Stimulated activated CD4-positive, alpha-beta T cell treated with anti-CD3 and anti-CD28 coated beads, Interleukin-1b, Interleukin-23, amount 100 ng/mL, for 1 hour (primary cell): ENCODE measurements at regions not wholly inside any gene's neighbourhood (a gene's known extent, or its start where the extent isn't known, plus 50 kb on each side); places are given as distances from the start of the nearest gene placed in this dataset.

ENCODE experiments used
- DNase-seq, 2 donors: peaks; one replicate each; pipeline ENCODE4 v3.0.0-alpha.2; 2020; ENCODE audit warnings: low read depth in 2 of 2

- DNase-seq, result no peak
Observed at GRCh38 chr4:149928507-149928906, 112.9 kb upstream of the IQCM start.

GRCh38 chr4:149931431-149931830 is 115.8 kb upstream of the IQCM start:
- DNase-seq, result no peak

- DNase-seq, result no peak
Observed at GRCh38 chr4:149932188-149932587, 116.5 kb upstream of the IQCM start.

- no peak for DNase-seq
Observed at GRCh38 chr4:149933120-149933519, 117.5 kb upstream of the IQCM start.

- no peak for DNase-seq
Observed at GRCh38 chr4:149933883-149934282, 118.2 kb upstream of the IQCM start.

GRCh38 chr4:149949381-149949780 is 128.9 kb upstream of the DCLK2 start:
- DNase-seq, result no peak

GRCh38 chr4:149951152-149951900 is 126.9 kb upstream of the DCLK2 start:
- no peak for DNase-seq

- DNase-seq, result no peak
Observed at GRCh38 chr4:149952101-149952500, 126.1 kb upstream of the DCLK2 start.

- DNase-seq, result no peak
Observed at GRCh38 chr4:149952716-149953115, 125.5 kb upstream of the DCLK2 start.

DNA sequence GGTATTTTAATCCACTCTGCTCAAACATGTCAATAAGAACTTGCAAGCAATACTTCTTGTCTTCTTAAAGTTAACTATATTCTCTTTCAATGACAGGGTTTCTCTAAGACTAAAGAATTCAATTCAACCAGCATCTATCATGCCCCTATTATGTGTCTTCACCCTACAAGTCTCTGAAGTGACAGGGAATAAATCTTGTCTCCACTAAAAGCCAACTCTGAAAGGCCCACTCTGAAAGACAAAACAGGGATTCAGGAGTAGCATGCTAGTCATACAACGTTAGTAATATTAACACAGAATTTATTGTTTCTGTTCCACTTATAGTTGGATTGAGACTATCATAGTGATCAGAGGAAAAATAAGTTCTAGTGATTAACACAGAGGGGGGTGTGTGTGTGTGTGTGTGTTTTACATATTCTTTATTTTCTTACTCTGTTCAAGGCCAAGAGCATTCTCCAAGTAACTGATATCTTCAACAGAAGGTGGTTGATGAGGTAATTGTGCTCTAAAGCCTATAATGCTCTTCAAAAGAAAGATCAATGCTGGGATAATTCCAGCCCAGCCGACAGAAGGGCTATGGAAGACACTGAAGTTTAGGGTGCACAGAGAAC is 122.4 kb upstream of the DCLK2 start:
- no peak for DNase-seq

GRCh38 chr4:149956678-149957077 is 121.6 kb upstream of the DCLK2 start:
- no peak for DNase-seq

DNA sequence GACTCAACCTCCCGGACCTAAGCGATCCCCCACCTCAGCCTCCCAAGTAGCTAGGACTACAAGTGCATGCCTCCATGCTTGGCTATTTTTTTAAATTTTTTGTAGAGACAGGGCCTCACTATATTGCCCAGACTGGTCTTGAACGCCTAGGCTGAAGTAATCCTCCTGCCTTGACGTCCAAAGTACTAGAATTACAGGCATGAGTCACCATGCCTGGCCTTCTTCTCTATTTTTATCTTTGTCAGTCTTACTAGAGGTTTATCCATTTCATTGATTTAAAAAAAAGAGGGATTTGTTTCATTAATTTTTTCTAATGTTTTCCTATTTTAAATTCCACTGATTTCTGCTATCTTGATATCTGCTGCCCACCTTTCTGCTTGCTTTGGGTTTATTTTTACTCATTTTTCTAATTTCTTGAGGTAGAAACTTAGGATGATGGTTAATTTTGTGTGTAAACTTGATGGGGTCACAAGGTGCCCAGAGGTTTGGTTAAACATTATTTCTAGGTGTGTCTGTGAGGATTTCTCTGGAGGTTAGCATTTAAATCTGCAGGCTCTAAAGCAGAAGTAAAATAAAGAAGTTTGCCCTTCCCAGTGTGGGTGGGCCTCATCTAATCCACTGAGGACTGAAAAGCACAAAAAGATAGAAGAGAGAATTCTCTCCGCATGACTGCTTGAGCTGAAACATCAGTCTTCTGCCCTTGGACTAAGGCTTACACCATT is 116.2 kb upstream of the DCLK2 start:
- DNase-seq, result no peak

GRCh38 chr4:149964001-149964796 is 114.0 kb upstream of the DCLK2 start:
- no peak for DNase-seq

DNA sequence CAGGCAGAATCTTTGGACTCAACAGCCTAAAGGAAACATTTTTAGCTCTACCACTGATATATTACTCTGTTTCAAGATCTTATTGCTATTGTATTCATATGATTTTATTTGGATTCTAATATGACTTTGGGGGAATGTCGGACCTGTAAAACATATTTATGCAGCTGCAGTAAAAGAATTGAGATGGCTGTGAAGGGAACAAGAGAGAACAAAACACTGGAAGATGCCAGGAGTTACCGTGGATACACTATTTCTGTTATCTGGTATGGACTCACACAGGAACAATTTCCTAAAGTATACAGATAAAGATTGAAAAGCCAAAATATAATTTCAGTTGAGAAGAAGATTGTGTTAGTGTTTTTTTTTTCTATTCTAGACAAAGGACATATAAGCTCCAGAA is 113.0 kb upstream of the DCLK2 start:
- DNase-seq, result no peak

DNA sequence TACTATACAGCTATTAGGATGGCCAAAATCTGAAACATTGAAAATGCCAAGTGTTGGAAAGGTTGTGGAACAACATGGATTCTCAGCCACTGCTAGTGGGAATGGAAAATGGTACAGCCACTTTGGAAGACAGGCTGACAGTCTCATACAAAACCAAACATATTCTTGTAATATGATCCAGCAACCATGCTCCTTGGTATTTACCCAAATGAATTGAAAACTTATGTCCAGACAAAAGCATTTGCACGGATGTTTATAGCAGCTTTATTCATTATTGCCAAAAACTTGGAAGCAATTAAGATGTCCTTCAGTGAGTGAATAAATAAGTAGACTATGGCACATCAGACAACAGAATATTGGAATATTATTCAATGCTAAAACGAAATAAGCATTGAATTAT is 105.8 kb upstream of the DCLK2 start:
- DNase-seq, result no peak

GRCh38 chr4:149973181-149973580 is 105.1 kb upstream of the DCLK2 start:
- DNase-seq, result no peak

- DNase-seq, result no peak
Observed at GRCh38 chr4:149975172-149975571, 103.1 kb upstream of the DCLK2 start.

DNA sequence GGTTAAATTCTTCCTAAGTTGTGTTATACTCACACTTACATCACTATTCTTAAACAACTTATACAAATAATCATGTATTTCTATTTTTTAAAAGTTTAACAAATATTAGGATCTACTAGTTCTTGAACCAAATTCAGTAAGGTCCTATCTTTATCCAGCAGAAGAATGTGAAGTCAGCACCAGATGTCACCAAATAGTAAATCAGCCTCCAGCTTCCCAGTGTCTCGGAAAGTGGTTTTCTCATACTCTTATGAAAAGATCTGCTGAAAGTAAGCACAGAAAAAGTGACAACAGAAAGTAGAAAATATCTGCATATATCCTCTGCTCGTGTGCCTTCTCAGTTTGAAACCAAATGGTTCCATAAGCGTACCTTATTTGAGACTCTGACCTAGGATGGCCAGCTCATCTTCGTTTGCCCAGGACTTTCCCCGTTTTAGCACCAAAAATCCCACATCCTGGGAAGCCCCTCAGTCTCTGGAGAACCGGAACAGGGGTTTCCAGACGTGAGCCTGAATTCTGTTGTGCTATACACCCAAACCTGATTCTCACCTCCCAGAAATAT is 98.0 kb upstream of the DCLK2 start:
- DNase-seq, result no peak

DNA sequence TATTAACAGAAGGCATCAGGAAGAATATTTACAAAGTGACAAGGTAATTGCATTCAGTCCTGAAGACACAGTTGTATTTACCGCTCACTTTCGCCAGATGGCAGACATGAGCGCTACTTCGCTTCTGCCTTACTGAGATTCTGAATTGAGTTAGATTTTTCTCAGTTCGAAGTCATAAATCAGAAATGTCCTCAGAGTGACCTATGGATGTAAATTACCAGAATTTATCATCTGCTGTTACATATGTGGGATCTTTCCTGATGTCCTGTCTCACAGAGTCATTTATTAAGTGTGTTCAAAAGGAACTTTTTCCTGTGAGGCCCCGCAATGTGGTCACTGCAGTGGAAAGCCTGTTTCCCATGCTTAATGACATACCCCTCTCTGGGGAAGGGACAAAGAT is 97.3 kb upstream of the DCLK2 start:
- DNase-seq, result peak in 1 of 2 donors; percentile 28

GRCh38 chr4:149983401-149983800 is 94.8 kb upstream of the DCLK2 start:
- no peak for DNase-seq

- no peak for DNase-seq
Observed at GRCh38 chr4:149983931-149984330, 94.3 kb upstream of the DCLK2 start.

GRCh38 chr4:149985981-149986380 is 92.3 kb upstream of the DCLK2 start:
- no peak for DNase-seq
